Stimulated activated CD4-positive, alpha-beta T cell treated with anti-CD3 and anti-CD28 coated beads, Interleukin-2, amount 100 ng/mL, for 24 hours (primary cell): ENCODE measurements at regions not wholly inside any gene's neighbourhood (a gene's known extent, or its start where the extent isn't known, plus 50 kb on each side); places are given as distances from the start of the nearest gene placed in this dataset.
"Not testable (repeated sequence)": the region's sequence is repeated elsewhere in the genome, so short reads cannot be mapped to it uniquely, and the experiment has no call there.

Experiments used
- DNase-seq, 2 donors: peaks; one replicate each; pipeline ENCODE4 v3.0.0-alpha.2; 2020

DNA sequence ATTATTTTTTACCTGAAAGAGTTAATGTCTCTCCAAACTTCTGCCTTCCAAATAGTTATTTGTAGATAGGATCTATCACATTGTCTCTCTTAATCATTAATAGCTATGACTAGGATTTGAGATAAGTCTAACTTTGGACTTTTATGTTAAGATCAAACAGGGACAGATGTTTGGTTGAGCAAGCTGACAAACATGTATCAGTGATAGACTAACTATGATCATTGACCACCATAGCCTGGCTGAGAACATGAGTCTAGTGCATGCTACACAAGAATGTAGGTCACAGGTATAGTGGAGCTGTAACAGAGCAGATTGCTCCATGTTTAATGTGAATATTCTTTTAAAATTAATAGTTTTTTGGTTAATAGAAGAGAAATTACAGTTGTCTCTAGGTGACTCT lies 52.0 kb downstream of the SYT15B start:
- DNase-seq, result not testable (repeated sequence)

DNA sequence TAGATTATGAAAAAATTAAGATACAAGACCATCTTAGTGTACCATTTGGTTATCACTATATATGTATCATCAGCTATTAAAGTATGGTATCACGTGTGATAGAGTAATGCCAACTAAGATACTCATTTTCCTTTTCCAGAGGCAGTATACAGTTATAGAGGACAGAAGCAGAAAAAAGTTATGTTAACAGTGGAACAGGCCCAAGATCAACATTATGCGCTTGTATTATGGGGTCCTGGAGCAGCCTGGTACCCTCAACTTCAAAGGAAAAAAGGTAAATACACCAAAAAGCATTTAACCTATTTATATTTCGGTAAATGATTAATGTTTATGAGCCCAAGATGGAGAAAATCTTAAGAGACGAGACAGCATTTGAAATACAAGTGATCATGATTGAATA lies 52.9 kb downstream of the SYT15B start:
- not testable (repeated sequence) for DNase-seq

DNA sequence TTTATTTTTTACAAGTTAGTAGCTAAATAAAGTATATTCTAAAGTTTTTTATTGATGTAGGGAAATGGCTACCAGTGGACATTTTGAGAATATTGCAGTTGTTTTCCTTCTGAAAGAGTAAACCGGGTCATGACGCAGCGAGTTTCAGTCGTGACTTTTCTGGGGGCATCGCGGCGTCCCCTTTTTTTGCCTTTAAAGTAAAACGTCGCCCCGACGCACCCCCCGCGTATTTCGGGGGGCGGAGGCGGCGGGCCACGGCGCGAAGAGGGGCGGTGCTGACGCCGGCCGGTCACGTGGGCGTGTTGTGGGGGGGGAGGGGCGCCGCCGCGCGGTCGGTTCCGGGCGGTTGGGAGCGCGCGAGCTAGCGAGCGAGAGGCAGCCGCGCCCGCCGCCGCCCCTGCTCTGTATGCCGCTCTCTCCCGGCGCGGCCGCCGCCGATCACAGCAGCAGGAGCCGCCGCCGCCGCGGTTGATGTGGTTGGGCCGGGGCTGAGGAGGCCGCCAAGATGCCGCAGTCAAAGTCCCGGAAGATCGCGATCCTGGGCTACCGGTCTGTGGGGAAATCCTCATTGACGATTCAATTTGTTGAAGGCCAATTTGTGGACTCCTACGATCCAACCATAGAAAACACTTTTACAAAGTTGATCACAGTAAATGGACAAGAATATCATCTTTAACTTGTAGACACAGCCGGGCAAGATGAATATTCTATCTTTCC lies 57.5 kb downstream of the SYT15B start:
- peak; percentile 73 to 75 for DNase-seq

DNA sequence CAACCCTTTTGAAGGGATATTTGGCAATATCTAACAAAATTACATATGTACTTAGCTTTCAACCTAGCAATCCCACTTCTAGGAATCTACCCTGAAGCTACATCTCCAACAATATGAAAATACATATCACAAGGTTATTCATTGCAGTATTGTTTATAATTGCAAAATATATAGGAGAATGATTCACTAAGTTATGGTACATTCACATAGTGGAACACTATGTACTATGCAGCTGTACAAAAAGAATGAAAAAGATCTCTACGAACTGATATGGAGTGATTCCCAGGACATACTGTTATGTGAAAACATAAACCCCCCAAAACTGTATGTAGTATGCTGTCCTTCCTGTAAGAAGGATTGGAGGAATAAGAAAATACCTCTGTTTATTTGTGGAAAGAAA lies 62.1 kb downstream of the SYT15B start:
- not testable (repeated sequence) for DNase-seq

DNA sequence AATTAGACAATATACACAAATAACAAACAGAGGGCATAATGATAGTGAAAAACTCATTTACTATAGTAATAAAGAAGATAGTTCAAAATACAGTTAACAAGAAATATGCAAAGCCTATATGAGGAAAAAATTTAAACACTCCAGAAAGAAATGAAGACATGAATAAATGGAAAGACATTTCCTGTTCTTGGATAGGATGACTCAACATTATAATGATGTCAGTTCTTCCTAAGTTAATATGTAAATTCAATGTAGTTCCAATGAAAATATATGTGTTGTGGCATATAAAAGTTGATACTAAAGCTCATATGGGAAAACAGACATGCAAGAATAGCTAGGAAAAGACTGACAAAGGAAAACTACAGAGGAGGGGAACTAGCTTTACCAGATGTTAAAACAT lies 63.5 kb downstream of the SYT15B start:
- not testable (repeated sequence) for DNase-seq

DNA sequence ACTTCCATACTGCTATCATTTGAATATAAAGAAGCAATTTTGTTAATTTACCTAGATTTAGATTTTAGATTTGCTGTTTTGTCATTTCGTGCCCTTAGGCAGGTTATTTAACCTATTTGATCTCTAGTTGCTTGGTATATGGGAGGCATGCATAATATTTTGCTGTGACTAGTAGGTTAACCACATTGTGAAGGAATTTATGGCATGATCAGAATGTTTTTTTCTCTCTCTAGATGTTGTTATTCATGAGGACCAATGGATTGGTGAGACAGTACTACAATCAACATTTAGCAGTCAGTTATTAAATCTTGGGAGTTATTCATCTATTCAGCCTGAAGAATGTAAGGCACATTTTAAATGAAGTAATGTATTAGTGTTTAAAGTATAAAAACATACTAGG lies 67.2 kb downstream of the SYT15B start:
- not testable (repeated sequence) for DNase-seq

DNA sequence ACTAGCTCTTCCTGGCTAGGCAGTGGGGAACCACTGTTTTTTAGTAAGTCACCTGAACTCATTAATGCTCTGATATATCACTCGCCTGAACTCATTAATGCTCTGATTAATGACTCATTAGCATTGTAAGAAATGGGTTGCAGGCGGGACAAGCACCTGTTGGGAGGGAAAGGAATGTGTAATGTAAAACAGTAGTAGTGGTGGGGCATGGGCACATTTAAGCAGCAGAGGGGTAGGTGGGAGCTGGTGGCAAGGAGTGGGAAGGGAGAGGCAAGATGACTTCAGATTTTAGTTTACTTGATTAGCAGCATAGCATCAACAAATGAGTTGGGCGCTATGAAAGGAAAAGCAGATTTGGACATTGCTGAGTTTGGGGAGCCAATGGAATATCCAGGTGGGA lies 68.2 kb downstream of the SYT15B start:
- not testable (repeated sequence) for DNase-seq

DNA sequence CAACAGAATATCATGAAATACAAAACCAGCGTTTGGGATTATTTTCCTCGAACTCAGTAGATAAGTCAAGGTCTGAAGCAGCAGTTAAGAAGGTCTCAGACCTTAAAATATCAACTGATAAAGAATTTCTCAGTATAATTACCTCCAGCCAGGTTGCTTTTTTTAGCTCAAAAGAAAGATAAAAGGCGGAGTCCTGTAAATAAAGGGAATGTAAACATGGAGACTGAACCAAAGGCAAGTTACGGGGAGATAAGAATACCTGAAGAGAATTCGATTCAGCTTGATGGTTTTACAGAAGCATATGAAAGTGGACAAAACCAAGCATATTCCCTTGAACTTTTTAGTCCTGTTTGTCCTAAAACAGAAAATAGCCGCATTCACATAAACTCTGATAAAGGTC lies 73.1 kb downstream of the SYT15B start:
- DNase-seq, result not testable (repeated sequence)

DNA sequence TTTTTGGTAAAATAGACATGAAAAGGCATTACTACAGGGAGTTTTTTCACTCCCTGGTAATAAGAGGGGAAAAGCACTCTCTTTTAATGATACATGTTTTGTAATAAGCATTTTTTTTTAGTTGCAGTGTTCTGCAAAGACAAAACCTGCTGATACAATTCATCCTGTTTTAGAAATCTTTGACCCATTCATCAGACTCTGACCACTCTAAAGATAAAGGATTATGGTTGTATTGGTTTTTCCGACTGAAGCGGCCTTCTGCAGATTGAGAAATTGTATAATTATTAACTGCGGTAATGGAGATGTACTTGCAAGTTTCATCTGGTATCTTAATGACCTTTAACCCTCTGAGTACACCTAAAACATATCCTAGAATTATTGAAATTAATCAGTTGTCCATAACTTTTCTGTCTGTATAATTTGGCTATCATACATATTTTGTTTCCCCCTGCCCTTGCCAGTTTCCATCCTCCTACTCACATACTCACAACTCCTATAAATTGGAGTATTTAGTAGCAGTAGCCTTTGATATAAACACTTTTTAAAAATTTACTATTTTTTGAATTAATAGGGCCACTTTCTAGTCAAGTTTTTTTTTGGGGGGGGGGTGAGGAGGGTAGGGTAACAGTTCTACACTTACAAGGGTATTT lies 79.4 kb downstream of the SYT15B start:
- not testable (repeated sequence) for DNase-seq

DNA sequence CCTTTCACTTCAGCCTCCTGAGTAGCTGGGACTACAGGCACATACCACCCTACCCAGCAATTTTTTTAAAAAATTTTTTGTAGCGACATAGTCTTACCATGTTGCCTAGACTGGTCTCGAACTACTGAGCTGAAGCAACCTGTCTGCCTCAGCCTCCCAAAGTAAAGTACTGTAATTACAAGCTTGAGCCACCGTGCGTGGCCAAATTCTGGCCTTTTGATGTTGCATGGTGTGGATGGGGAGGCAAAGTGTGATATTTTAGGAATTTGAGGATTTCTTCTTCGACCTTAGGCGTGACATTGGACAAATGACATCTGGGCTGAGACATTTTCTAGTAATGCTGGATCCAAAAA lies 81.8 kb downstream of the SYT15B start:
- not testable (repeated sequence) for DNase-seq

DNA sequence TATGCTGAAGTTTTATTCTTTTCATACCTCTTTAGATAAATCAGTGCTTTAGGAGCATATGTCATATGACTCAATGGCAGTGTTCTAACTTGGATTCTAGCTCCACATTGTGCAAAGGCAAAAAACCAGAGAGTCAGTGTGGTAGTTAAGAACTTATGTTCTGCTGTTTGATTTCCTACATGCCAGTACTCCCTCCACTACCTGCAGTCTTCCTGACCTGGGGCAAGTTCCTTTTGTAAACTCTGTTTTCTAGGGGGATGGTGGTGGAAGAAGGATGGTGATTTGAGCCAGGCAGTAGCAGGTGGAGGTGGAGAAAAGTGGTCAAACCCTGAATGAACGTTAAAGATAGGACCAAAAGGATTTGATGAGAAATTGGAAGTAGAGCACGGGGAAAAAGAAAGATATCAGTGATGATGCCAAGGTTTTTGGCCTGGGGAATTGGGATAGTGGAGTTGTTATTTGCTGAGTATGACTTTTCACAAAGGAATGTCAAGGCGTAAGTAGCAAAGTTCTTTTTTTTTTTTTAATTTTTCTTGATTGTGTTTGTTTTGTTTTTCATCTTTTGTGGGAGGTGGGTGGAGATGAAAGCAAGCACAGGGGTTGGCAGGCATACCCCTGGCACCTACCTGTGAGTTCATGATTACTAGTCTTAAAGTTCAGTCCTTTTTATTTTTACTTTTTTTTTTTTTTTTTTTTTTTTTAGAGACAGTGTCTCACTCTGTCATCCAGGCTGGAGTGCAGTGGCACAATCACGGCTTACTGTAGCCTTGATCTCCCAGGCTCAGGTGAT lies 82.3 kb downstream of the SYT15B start:
- DNase-seq, result not testable (repeated sequence)

DNA sequence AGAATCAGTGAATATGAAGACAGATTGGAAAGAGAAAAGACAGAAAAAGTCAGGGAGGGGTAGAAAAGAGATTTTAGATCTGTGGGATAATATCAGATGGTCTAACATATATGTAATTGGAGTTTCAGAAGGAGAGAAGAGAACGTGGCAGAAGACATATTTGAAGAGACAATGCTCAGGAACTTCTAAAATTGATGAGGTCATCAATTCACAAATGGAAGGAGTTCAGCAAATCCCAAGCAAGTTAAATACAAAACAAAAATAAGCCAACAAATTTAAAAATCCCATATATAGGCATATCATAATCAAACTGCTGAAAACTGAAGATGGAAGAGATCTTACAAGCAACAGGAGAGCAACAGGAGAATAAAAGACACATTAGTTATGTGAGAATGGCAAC lies 87.3 kb downstream of the SYT15B start:
- DNase-seq, result not testable (repeated sequence)

DNA sequence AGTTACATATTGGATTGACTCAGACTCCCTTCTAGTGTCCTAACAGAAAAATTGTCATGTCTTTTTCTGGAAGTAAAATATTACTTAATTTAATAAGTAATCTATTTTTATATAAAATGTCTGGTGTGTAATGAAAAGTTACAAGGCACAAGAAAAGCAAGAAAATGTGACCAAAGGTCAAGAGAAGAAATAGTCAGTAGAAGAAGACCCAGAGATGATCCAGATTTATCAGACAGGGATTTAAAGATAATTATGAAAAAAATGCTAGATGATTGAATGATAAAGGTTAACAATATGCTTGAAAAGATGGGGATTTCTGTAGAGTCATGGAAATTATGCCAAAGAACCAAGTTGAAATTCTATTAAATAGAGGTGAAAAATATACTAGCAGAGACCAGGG lies 87.8 kb downstream of the SYT15B start:
- DNase-seq, result not testable (repeated sequence)

DNA sequence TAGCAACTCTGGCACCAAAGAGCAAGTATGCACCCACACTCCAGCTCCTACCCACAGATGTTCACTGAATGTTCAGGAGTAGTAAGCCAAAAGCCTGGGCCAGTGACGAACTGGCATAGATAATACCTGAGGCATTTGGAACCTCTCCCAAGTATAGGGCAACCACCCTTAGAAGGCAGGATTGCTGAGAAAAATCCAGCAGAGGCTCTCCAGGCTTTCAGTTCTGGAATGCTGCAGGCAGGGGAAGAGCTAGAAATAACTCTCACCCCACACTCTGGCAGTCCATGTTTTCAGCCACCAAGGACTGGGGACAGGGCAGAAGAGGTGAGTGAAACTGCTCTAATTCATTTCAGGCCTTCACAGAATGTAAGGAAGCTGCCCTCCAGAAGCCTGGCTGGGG lies 90.3 kb downstream of the SYT15B start:
- DNase-seq, result not testable (repeated sequence)

DNA sequence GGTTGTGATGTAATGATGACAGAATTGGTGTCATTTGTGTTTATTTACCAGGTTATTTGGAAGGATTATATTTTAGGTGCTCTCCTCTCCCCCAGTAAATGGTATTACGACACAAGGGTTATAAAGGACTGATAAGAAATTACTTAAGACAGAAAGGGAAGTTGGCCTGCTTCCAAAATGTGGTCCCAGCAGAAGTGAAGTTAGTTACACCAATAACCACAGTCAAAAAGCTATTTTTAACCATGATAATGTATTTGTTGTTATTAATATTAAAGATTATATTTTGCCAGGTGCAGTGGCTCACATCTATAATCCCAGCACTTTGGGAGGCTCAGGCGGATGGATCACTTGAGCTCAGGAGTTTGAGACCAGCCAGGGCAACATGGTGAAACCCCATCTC lies 92.5 kb downstream of the SYT15B start:
- DNase-seq, result not testable (repeated sequence)

DNA sequence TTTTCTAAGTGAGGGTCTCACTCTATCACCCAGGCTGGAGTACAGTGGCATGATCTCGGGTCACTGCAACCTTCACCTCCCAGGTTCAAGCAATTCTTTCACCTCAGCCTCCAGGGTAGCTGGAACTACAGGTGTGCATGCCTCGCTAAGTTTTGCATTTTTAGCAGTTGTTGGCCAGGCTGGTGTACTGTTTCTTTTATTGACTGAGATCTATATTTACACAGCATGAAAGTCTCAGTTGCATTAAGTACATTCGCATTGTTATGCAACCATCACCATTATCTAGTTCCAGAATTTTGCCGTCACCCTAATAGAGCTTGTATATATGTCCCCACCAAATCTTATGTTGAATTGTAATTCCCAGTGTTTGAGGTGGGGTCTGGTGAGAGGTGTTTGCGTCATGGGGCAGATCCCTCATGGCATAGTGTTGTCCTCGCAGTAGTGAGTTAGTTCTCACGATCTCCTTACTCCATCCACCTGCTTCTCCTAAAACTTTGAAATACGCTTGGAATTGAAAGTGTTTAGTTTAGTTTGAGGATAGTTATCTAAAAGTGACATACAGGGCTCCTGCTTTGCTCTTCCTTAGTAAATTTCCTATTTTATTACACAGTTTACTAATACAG lies 101.3 kb downstream of the SYT15B start:
- DNase-seq, result not testable (repeated sequence)

DNA sequence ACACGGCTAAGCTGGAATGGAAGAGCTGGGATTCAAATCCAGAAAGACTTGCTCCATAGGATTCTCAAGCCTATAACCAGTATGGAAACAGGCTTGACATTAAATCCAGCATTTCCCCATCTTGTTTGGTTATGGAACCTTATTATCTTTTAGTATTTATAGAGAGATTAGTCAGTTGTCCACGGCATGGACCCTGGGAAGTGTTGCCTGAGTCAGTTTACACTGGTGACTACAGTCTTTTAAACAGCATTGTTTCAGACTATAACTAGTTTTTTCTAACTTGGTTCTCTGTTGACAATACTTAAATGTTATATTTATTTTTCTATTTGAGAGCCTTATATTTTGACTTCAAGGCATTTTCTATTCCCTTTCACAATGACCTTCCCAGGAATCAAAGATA lies 106.7 kb downstream of the SYT15B start:
- not testable (repeated sequence) for DNase-seq

DNA sequence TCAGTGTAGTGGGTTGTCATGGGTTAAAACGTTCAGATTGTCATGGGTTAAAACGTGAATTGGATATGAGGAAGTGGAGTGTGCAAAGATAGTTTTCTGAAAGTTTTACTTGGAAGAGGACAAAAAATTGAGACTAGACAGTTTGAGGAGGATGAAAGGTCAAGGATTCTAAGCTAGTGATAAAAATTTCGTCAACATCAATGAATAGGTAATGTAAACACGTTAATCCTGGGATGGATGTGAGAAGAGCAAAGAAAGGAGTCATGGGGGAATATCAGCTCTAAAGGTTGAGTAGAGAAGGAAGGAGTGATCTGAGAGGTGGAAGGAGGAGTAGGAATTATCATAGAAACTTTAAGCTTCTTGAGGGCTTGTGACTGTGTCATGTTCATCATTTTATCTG lies 109.2 kb downstream of the SYT15B start:
- DNase-seq, result not testable (repeated sequence)

DNA sequence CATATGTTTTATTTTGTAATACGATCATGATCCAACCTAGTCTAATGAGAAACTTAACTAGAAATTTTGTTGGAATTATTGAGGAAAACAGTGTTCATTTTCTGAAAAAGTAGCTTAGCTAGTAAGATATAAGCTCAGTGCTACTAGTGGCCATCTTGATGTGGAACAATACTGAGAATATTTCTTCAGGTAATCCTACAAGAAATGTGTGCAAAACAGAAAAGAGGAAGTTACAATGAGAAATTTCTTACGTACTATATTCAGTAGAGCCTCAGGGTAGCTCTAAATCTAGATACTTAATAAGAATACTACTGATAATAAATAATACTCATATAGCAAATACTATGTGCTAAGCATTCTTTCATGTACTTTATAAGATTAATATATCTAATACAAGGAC lies 114.8 kb downstream of the SYT15B start:
- DNase-seq, result not testable (repeated sequence)

DNA sequence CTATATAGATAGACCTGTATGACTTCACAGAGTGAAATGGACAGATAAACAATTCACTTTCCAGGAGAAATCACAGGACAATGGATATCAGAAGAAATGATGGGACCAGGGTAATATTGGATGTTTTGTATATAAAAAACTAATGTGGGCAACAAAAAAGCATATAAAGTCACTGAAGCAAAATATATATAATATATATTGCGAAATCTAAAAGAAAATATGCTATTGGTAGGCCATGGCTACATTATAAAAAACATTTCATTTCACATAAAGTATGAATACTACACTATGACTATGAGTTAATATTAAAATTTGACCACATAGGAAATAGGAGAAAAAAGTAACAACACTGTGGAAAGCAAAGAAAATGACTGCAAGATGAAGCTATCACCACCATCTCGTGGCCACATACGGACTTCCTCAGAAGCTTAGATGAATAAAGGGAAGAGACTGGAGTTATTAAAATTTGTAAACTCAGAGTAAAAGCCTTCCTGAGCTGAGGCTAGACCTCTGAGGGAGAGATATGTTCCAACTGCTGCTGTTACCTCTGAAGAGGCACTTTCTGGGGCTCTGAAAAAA lies 115.8 kb downstream of the SYT15B start:
- DNase-seq, result not testable (repeated sequence)

DNA sequence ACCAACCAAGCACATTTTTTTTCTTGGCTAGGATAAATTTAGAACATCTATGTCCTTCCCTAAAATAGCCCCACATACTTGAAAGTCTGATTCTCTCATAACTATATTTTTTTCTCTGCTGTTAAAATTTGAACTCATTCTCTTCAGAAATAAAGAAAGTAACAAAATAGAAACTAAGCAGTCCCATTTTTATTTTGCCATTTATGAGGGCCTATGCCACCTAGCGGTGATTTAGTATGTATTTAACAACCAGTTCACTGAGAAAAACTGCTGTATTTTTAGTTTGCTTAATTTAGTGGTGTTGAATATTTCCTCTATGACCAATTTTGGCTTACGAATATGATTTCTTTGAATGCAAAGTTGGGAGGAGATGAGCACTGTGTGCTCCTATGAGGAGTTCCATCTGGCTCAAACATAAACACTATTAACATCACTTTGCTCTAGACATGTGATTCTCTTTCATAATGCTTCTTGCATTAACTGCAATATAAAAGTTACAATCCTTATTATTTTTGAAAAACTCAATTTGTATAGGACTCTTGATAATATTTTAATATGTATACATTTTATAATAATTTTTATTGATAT lies 116.6 kb downstream of the SYT15B start:
- DNase-seq, result peak; percentile 4 to 29

DNA sequence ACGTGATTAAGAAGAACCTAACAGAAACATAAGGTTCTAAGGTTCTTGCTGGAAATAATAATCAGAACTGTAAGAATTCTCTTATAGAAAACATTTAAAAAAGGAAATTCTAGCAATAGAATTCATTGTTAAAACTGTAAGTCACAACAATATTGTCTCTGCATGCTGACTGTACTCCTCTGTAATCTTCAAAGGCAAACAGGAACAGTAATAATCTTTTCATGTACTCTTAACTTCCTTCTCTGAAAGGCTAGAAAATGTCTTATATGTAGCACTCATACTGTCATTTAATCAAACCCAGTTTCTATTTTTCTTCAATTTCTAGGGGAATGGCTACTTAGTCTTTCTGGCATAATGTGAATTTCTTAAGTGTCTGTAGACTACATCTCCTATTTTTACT lies 103.5 kb upstream of the AGAP9 start:
- not testable (repeated sequence) for DNase-seq

DNA sequence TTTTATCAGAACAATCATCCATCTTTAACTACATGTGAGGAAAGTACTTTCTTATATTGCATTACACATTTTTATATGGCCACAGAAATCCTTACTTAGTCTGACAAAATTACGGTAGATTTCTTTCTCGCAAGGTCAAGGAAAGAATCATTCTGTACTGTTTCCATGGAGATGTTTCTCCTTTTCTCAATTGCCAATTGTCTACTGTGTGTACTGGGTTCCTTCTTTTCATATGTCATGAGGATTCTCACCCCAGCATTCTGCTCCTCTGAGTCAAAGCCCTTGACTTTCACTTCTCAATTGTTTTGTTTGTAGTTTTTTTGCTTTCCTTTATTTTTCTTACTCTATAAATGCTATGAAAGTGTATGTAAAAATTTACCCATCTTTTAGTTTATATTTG lies 99.3 kb upstream of the AGAP9 start:
- not testable (repeated sequence) for DNase-seq
